ENCODE measurements at regions not wholly inside any gene's neighbourhood (a gene's known extent, or its start where the extent isn't known, plus 50 kb on each side); places are given as distances from the start of the nearest gene placed in this dataset.

GRCh38 chr9:89935801-89936200 lies 331.0 kb downstream of the GADD45G start:
- no peak for TF ChIP-seq CTCF (IDR thresholded peaks at IDR 0.05; ENCODE audit: unreplicated experiment)
- no peaks in the 10 kb centered on the region for H3K9me3 Mint-ChIP-seq (ENCODE audit: unreplicated experiment)
- no peaks in the 10 kb centered on the region for H3K4me1 Mint-ChIP-seq (ENCODE audit: insufficient read depth, unreplicated experiment)
- no TSS peak for BruUV-seq (replicated peaks)
- intact Hi-C loops (cut with micrococcal nuclease): no loop called here
- CTCF ChIA-PET: interaction anchor here (1.0 kb wide), 1 partner anchor 333 kb away, joined by 3 read pairs; no protein-coding TSS in a partner anchor
- DNase-seq (ENCODE audit: unreplicated experiment): no peak
- POLR2A ChIA-PET: no interaction called here
- no peak overlapping the region for H3K4me3 Mint-ChIP-seq (ENCODE audit: unreplicated experiment)
- peaks cover 73% of the 10 kb centered on the region for H3K27me3 Mint-ChIP-seq (ENCODE audit: insufficient read depth, unreplicated experiment)
- H3K36me3 Mint-ChIP-seq (ENCODE audit: insufficient read depth, unreplicated experiment): no peaks in the 10 kb centered on the region
- H3K27ac Mint-ChIP-seq (ENCODE audit: low read depth, unreplicated experiment): no peak overlapping the region

- Mint-ChIP-seq H3K4me1 (ENCODE audit: insufficient read depth, unreplicated experiment) (peaks cover 8% of the 10 kb centered on the region), H3K36me3 (ENCODE audit: insufficient read depth, unreplicated experiment) (no peaks in the 10 kb centered on the region), H3K9me3 (ENCODE audit: unreplicated experiment) (no peaks in the 10 kb centered on the region), H3K4me3 (ENCODE audit: unreplicated experiment) (no peak overlapping the region), H3K27ac (ENCODE audit: low read depth, unreplicated experiment) (no peak overlapping the region), H3K27me3 (ENCODE audit: insufficient read depth, unreplicated experiment) (peaks cover 73% of the 10 kb centered on the region)
- CTCF ChIA-PET: interaction anchor here (0.9 kb wide), 1 partner anchor 163 kb away, joined by 3 read pairs; no protein-coding TSS in a partner anchor
- TF ChIP-seq CTCF (IDR thresholded peaks at IDR 0.05; ENCODE audit: unreplicated experiment): no peak
- no peak for DNase-seq (ENCODE audit: unreplicated experiment)
- BruUV-seq (replicated peaks): no TSS peak
- intact Hi-C loops (cut with micrococcal nuclease): no loop called here
- POLR2A ChIA-PET: interaction anchor here (0.8 kb wide), 2 partner anchors 17 to 99 kb away, joined by 3 to 5 read pairs; no protein-coding TSS in a partner anchor
These were observed 332.2 kb downstream of the GADD45G start for GRCh38 chr9:89937051-89937450.

- Mint-ChIP-seq H3K27me3 (ENCODE audit: insufficient read depth, unreplicated experiment) (peaks cover 80% of the 10 kb centered on the region), H3K4me3 (ENCODE audit: unreplicated experiment) (no peak overlapping the region), H3K27ac (ENCODE audit: low read depth, unreplicated experiment) (no peak overlapping the region), H3K9me3 (ENCODE audit: unreplicated experiment) (no peaks in the 10 kb centered on the region), H3K36me3 (ENCODE audit: insufficient read depth, unreplicated experiment) (no peaks in the 10 kb centered on the region), H3K4me1 (ENCODE audit: insufficient read depth, unreplicated experiment) (peaks cover 11% of the 10 kb centered on the region)
- ChIA-PET POLR2A (no interaction called here), CTCF (no interaction called here)
- no TSS peak for BruUV-seq (replicated peaks)
- TF ChIP-seq CTCF (IDR thresholded peaks at IDR 0.05; ENCODE audit: unreplicated experiment): no peak
- intact Hi-C loops (cut with micrococcal nuclease): no loop called here
- DNase-seq (ENCODE audit: unreplicated experiment): no peak
These were observed 334.4 kb downstream of the GADD45G start for GRCh38 chr9:89939181-89939580.

- intact Hi-C loops (cut with micrococcal nuclease): no loop called here
- TF ChIP-seq CTCF (IDR thresholded peaks at IDR 0.05; ENCODE audit: unreplicated experiment): no peak
- DNase-seq (ENCODE audit: unreplicated experiment): no peak
- Mint-ChIP-seq H3K36me3 (ENCODE audit: insufficient read depth, unreplicated experiment) (no peaks in the 10 kb centered on the region), H3K27me3 (ENCODE audit: insufficient read depth, unreplicated experiment) (peaks cover 79% of the 10 kb centered on the region), H3K9me3 (ENCODE audit: unreplicated experiment) (no peaks in the 10 kb centered on the region), H3K4me1 (ENCODE audit: insufficient read depth, unreplicated experiment) (peaks cover 11% of the 10 kb centered on the region), H3K27ac (ENCODE audit: low read depth, unreplicated experiment) (no peak overlapping the region), H3K4me3 (ENCODE audit: unreplicated experiment) (no peak overlapping the region)
- ChIA-PET POLR2A (no interaction called here), CTCF (interaction anchor here (1.0 kb wide), 1 partner anchor 337 kb away, joined by 3 read pairs; no protein-coding TSS in a partner anchor)
- BruUV-seq (replicated peaks): no TSS peak
These were observed 334.9 kb downstream of the GADD45G start for GRCh38 chr9:89939626-89940292.

Measured in MCF 10A (cell line).